ENCODE measurements at regions not wholly inside any gene's neighbourhood (a gene's known extent, or its start where the extent isn't known, plus 50 kb on each side); places are given as distances from the start of the nearest gene placed in this dataset.

- H3K9me1 ChIP-seq (ENCODE audit: control insufficient read depth, insufficient read depth, low read length) = no peaks in the 10 kb centered on the region
- ChIA-PET CTCF (ENCODE audit: low intra/inter-chr PET ratio) (no interaction called here), POLR2A (no interaction called here)
- no peak for FAIRE-seq
- no peak overlapping the region for H3K4me3 ChIP-seq
- peaks cover 10 to 30% of the 10 kb centered on the region in 2 experiments; a peak in 4 of 5 replicates for H3K27me3 ChIP-seq (ENCODE audit: control insufficient read depth in 2 of 2, insufficient read depth in 2 of 2, low read length in 2 of 2)
- intact Hi-C loops (cut with micrococcal nuclease) (loop anchor here (5.0 to 10.0 kb wide), 2 partner anchors 95 to 608 kb away; partner anchors contain the start of gene ING1), in situ Hi-C loops (cut with MboI) (loop anchor here (10.0 to 25.0 kb wide), 2 partner anchors 252 to 345 kb away; no protein-coding TSS in a partner anchor)
- no peak for ATAC-seq
- no peak overlapping the region for H3K4me2 ChIP-seq (ENCODE audit: insufficient read depth, low read length)
- no TSS peak for BruUV-seq (replicated peaks)
- no peaks in the 10 kb centered on the region for H3K79me2 ChIP-seq (ENCODE audit: control insufficient read depth, insufficient read depth, low read length)
- H3K9ac ChIP-seq (ENCODE audit: insufficient read depth in 1 of 2, low read depth in 2 of 2, low read length in 2 of 2) = no peak overlapping the region
- H2AFZ ChIP-seq (ENCODE audit: low read depth, low read length) = no peak overlapping the region
- H4K20me1 ChIP-seq (replicated peaks; ENCODE audit: control insufficient read depth, insufficient read depth, low read length) = no peaks in the 10 kb centered on the region
- no peaks in the 10 kb centered on the region for H3K36me3 ChIP-seq (ENCODE audit: control insufficient read depth, insufficient read depth, low read length)
- no peak overlapping the region for H3K27ac ChIP-seq (ENCODE audit: extremely low read depth, low read depth, low read length)
- WGBS (ENCODE audit: insufficient coverage, low coverage, missing lambda C conversion rate) = 0% methylated on average over 9 of the region's 10 CpGs
- DNase-seq (ENCODE audit: extremely low read depth in 1 of 4, low spot score in 3 of 4) = no peak
- peaks cover 0 to 15% of the 10 kb centered on the region in 2 experiments; a peak in 2 of 5 replicates for H3K4me1 ChIP-seq (replicated peaks in 1 of 2; ENCODE audit: control insufficient read depth in 2 of 2, insufficient read depth in 2 of 2, low read length in 2 of 2)
- no peaks in the 10 kb centered on the region for H3K9me3 ChIP-seq (replicated peaks; ENCODE audit: control insufficient read depth, insufficient read depth, low read depth, low read length)
- TF ChIP-seq ZBTB40 (IDR thresholded peaks at IDR 0.05) (peak; percentile 60; the same call in 1 of the 2 replicates), ZBTB40 (CRISPR knock-in tag; IDR thresholded peaks at IDR 0.05) (no peak), CBX2 (IDR thresholded peaks at IDR 0.05; ENCODE audit: insufficient read depth, low read length, poor library complexity, severe bottlenecking) (peak; percentile 24), CBX8 (IDR thresholded peaks at IDR 0.05; ENCODE audit: borderline replicate concordance, extremely low read depth, low read depth, low read length, poor library complexity, severe bottlenecking) (peak; percentile 87), ZKSCAN3 (CRISPR knock-in tag; IDR thresholded peaks at IDR 0.05) (no peak)
Observed at GRCh38 chr13:110809871-110810486, 96.5 kb downstream of the ING1 start.
